PFSK-1 (cell line): ENCODE measurements at regions not wholly inside any gene's neighbourhood (a gene's known extent, or its start where the extent isn't known, plus 50 kb on each side); places are given as distances from the start of the nearest gene placed in this dataset.

Source experiments
- FOXP2 ChIP-seq: optimal IDR thresholded peaks from 2 replicates; pipeline ENCODE3; 2011; ENCODE audit warnings: borderline replicate concordance, control low read depth, inconsistent platforms; ENCODE audit not compliant: insufficient read depth; ENCODE audit errors: extremely low read length, extremely low read depth
- POLR2AphosphoS5 ChIP-seq: IDR thresholded peaks from 2 replicates; pipeline ENCODE4 v1.6.1; 2012; ENCODE audit warnings: low read depth, mild to moderate bottlenecking, control low read depth, low read length, moderate library complexity
- SIN3A ChIP-seq: IDR thresholded peaks from 2 replicates; pipeline ENCODE4 v1.6.1; 2012; ENCODE audit warnings: mild to moderate bottlenecking, low read length, moderate library complexity, borderline replicate concordance; ENCODE audit not compliant: insufficient read depth
- TAF1 ChIP-seq: IDR thresholded peaks from 2 replicates; pipeline ENCODE4 v1.6.1; 2012; ENCODE audit warnings: low read length, control low read depth, borderline replicate concordance; ENCODE audit not compliant: insufficient read depth
- TF ChIP-seq, protein P1 (sequence below), 2 experiments: IDR thresholded peaks; 2 replicates each; pipeline versions ENCODE4 v1.6.1 to v1.8.0; 2011 to 2012; ENCODE audit warnings: low read depth in 2 of 2, low read length in 2 of 2, control low read depth in 1 of 2, inconsistent platforms in 1 of 2, mild to moderate bottlenecking in 1 of 2, moderate library complexity in 1 of 2; ENCODE audit not compliant: insufficient read depth in 1 of 2

DNA sequence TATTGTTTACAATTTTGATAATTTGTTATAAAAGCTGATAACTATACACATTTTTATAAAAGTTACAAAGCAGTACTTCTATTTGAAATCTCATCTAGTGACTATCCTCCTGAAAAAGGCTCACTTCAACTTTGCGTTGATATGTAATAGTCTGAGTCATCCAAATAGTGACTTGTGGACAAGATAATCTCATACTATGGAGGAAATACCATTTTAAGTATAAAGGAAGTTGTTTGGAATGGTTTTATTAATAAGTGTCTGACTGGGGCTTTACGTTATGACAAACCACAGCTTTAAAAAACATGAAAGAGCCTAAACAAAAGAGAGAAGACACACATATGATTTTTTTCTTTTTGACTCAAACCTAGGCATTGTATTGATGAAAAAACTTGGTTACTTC is 272.3 kb upstream of the COL3A1 start:
- no peak for TF ChIP-seq FOXP2
- no peak for TF ChIP-seq TAF1
- TF ChIP-seq SIN3A = no peak
- no peak for TF ChIP-seq POLR2AphosphoS5
- TF ChIP-seq, protein P1, sequence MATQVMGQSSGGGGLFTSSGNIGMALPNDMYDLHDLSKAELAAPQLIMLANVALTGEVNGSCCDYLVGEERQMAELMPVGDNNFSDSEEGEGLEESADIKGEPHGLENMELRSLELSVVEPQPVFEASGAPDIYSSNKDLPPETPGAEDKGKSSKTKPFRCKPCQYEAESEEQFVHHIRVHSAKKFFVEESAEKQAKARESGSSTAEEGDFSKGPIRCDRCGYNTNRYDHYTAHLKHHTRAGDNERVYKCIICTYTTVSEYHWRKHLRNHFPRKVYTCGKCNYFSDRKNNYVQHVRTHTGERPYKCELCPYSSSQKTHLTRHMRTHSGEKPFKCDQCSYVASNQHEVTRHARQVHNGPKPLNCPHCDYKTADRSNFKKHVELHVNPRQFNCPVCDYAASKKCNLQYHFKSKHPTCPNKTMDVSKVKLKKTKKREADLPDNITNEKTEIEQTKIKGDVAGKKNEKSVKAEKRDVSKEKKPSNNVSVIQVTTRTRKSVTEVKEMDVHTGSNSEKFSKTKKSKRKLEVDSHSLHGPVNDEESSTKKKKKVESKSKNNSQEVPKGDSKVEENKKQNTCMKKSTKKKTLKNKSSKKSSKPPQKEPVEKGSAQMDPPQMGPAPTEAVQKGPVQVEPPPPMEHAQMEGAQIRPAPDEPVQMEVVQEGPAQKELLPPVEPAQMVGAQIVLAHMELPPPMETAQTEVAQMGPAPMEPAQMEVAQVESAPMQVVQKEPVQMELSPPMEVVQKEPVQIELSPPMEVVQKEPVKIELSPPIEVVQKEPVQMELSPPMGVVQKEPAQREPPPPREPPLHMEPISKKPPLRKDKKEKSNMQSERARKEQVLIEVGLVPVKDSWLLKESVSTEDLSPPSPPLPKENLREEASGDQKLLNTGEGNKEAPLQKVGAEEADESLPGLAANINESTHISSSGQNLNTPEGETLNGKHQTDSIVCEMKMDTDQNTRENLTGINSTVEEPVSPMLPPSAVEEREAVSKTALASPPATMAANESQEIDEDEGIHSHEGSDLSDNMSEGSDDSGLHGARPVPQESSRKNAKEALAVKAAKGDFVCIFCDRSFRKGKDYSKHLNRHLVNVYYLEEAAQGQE (IDR thresholded peaks at IDR 0.05; ENCODE audit: insufficient read depth in 1 of 2, low read depth in 2 of 2, low read length in 2 of 2) = no peak

DNA sequence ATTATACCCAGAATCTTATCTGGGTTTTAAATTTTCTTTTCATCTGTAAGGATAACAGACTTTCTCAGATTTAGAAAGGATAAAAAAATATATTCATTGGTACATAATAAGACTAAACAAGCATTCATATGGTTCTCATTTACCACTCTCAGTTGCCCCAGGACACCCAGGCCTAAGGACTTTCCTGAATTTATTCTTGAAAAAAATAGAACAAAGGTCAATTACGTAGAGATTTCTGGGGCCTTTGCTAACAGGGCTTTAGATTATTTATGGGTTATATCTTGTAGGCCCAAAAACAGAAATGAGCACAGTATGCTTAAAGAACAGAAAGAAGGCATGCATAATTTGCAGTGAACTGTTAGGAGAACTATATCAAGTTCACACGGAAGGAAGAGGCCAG is 269.0 kb upstream of the COL3A1 start:
- TF ChIP-seq TAF1 (no peak), FOXP2 (no peak), POLR2AphosphoS5 (no peak), SIN3A (no peak)
- TF ChIP-seq, protein P1 (IDR thresholded peaks at IDR 0.05; ENCODE audit: insufficient read depth in 1 of 2, low read depth in 2 of 2, low read length in 2 of 2) = no peak

DNA sequence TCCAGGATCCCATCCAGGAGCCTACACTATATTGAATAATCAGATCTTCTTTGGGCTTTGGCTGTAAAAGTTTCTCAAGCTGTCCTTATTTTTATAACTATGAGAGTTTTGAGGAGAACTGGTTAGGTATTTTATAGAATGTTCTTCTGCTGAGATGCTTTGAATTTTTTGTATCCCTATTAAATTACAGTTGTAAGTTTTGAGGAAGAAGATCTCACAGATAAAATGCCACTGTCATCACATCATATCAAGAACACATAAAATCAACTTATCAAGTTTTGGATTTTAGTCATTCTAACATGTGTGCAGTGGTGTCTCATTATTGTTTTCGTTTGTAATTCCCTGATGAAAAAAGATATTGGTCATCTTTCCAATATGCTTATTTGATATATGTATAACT is 260.2 kb upstream of the COL3A1 start:
- TF ChIP-seq FOXP2 (no peak), TAF1 (no peak), SIN3A (no peak), POLR2AphosphoS5 (no peak)
- TF ChIP-seq, protein P1 (IDR thresholded peaks at IDR 0.05; ENCODE audit: insufficient read depth in 1 of 2, low read depth in 2 of 2, low read length in 2 of 2) = no peak

DNA sequence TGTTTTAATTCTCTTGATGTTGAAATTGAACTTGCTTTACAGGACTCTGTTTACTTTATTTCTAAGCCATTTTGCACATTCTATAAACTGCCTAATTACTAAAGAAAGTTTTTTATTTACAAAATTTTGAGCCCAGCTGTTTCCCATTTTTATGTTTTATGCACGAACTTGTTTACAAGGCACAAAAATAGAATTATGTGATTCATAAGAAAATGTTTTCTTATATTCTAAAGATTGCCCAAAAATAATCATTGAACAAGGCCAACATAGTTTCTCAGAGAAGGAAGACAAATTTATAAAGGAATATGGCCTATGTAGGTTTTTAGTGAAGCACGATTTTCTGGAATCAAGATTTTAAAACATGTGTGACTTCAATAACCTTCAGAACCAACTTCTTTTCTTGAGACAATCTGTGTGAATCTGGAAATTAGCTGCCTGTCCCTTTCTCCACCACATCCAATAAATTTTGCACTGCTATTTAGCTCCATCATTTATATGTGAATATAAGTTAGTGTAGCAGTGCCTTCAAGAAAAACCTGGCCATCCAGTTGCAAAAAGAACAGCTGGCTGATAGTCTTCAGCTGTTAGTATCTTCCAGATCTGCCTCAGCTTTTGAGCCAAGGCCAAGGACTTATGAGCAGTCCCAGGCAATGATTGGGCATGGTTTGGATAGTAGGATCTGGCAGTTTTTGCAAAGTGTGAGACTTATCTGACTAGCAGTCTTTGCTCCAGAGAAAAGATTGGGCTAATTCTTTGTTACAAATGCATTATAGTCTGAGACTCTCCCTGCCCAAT is 253.2 kb upstream of the COL3A1 start:
- TF ChIP-seq, protein P1 (IDR thresholded peaks at IDR 0.05; ENCODE audit: insufficient read depth in 1 of 2, low read depth in 2 of 2, low read length in 2 of 2) = no peak
- TF ChIP-seq POLR2AphosphoS5 = no peak
- TF ChIP-seq TAF1 = no peak

DNA sequence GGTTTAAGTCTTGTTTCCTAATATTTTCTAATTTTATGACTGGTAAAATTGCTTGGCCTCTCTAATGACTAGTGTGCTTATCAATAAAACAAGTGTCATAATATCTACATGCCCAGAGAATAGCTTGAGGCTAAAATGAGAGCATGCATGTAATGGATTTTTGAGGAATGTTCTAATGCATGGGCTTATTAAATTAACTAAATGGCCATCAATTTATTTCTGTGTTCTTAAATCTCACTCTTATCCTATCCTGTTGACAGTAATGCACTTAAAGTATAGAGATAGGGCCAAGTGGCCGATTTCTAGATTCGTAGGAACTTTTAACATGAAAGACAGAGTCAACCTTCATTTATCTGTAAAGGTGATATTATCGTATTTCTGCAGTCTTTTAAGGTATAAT is 252.4 kb upstream of the COL3A1 start:
- no peak for TF ChIP-seq SIN3A
